HuH-7 (cell line): ENCODE measurements at regions not wholly inside any gene's neighbourhood (a gene's known extent, or its start where the extent isn't known, plus 50 kb on each side); places are given as distances from the start of the nearest gene placed in this dataset.

Source experiments
- DNase-seq: peaks from one replicate; pipeline ENCODE4 v3.0.0; 2011; ENCODE audit warnings: low spot score

DNA sequence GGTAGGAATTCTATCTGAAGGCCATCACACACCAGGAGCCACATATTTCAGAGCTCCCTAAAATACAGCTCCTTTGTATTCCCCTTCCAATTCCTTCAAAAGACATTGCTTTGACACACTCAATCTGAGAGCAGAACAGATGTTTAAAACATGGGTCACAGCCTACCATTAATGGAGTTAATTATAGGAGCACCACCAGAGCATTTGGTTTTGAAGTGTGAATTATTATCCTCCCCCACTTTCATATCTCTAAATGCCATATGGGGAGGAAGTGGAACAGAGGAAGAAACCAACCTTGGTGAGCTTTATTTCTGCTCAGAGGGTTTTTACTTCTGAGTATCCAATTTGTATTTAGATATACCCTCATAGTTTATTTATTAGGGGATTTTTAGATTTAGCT, 50.7 kb upstream of the TNFRSF21 start:
- DNase-seq: no peak

DNA sequence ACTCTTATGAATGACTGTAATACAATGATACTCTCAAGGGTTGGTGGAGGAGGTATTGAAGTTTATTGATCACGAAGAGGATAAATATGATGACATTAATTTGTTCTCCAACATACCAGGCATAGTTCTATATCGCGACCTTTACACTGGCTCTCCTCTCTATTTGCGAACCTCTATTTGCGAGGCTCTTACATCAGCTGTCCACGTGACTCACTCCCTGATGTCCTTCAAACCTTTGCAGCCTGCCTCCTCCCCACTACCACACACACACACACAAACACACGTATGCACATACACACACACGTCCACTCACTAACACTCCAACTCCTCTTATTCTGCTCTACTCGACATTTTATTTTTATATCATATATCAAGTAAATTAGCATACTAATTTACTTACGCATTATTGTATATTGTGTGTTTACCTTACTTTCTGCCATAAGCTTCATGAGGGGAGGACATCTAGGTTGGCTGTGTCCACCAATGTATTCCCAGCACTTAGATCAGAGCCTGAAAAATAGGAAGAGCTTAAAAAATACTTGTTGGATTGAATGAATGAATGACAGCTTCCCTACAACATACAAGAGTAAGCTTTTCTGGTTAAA, 53.3 kb upstream of the TNFRSF21 start:
- peak; percentile 29 for DNase-seq

DNA sequence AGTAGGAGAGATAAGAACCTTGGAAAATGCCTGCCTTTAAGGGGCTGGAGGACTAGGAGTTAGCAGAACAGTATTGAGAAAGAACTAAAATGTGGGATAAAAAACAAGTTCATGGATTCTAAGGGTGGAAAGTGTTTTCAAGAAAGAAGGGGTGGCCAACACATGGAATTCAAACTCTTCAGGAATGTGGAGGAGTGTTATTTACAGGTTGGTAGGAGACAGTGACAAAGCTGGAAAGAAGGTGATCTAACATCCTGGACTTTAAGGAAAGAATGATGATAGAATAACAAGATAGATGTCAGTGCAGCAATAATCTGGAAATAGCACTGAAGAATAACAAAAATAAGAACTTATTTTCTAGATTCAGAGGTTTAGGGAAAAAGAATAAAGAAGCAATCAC, 54.0 kb upstream of the TNFRSF21 start:
- no peak for DNase-seq

DNA sequence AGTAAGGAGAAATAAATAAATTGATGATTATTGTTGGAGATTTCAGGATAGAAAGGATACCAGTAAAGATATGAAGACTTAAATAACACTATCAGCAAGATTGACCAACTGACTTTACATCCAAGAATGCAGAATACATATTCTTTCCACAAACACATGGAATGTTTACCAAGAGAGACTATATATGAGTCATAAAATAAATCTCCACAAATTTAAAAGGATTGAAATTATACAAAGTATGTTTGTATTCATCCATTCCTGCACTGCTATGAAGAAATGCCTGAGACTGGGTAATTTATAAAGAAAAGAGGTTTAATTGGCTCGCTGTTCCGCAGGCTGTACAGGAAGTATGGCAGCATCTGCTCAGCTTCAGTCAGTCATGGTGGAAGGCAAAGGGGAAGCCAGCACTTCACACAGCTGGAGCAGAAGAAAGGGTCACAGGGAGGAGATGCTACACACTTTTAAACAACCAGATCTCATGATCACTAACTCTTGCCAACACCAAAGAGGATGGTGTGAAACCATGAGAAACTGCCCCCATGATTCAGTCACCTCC, 56.7 kb upstream of the TNFRSF21 start:
- DNase-seq: no peak

DNA sequence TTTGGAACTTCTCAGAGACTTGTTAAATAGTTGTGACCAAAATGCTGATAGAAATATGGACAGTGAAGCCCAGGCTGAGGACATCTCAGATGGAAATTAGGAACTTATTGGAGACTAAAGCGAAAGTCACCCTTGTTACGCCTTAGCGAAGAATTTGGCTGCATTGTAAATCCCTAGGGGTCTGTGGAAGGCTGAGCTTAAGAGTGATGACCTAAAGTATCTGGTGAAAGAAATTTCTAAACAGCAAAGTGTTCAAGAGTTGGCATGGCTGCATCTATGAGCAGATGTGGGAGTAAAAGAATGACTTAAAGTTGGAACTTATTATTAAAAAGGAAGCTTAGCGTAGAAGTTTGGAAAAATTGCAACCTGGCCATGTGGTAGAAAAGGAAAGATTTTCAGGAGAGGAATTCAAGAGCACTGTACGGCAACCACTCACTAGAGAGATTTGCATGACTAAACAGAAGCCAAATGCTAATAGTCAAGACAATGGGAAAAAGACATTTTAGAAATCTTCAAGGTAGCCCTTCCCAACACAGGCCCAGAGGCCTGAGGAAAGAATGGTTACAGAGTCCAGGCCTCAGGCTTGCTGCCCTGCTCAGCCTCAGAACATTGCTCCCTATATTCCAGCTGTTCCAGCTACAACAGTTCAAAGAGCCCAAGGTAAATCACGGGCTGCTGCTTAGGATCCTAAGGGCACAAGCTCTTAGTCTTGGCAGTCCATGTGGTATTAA, 61.6 kb upstream of the TNFRSF21 start:
- no peak for DNase-seq

DNA sequence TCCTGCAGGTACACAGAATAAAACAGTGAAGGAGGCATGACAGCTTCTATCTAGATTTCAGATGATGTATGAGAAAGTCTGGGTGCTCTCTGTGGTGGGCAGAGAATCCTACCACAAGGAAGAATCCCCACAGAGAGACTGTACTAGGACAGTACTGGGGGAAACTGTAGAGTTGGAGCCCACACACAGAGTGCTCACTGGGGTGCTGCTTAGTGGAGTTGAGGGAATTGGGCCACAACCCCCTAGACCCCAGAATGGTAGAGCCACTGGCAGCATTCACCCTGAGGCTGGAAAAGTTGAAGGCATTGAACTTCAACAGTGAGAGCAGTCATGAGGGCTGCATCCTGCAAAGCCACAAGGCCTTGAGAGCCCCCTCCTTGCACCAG, 62.2 kb upstream of the TNFRSF21 start:
- DNase-seq: no peak

DNA sequence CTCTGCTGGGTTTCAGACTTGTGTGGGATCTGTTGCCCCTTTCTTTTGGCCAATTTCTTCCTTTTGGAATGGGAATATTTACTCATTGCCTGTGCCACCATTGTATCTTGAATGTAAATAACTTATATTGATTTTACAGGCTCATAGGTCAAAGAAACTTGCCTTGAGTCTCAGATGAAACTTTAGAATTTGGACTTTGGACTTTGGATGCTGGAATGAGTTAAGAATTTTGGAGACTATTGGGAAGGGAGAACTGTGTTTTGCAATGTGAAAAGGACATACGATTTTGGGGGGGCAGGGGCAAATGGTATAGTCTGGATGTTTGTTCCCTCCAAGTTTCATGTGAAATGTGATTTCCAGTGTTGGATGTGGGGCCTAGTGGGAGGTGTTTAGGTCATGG, 62.6 kb upstream of the TNFRSF21 start:
- DNase-seq: no peak

DNA sequence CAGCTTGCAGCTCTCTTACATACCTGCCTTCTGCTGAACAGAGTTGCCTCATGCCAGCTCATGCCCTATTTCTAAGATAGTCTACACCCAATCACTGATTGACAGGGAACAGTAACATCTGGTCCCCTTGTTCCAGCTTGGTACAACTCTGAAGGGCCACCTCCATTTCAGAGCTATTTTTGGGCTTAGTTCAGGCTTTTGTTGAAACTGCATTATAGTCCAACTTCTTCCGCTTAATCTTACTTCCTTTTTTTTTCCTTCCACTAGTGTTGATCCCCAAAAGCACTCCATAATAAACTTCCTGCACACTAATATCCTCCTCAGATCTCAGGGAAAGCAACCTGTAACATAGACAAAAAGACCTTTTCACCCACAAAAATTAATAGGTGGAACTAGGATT, 65.7 kb upstream of the TNFRSF21 start:
- no peak for DNase-seq

DNA sequence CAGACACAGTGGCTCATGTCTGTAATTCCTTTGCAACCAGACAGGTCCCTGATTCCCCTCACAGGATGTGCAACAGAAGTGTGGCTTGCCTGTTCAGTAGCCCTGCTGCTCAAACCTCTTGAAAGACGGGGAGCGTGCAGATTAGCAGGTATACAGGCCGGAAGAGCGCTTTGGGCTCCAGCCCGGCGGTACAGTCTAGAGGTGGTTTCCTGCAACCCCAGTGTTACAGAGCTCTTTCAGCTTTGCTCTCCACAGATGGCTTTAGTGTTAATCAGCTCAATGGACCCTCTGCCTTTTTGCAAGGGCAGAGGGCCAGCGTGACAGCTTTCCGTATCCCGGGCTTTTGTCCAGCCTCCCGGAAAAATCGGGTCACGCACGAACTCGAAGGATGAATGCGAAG, 67.2 kb upstream of the TNFRSF21 start:
- DNase-seq: no peak

DNA sequence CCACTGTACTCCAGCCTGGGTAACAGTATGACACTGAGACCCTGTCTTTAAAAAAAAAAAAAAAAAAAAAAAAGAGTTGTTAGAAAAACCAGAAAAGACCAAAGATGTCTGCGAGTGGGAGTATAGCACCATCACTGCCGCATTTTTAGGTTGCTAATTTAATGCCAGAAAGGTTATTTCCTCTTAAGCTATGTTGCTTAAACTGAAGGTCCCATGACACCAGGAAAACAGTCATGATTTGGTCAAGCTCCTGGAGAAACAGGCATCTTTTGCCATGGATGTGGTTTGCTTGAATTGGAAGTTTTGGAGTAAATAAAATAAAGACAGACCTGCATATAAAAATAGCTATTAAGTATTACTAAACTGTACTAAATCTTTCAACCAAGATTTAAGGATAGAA, 68.3 kb upstream of the TNFRSF21 start:
- DNase-seq: no peak

DNA sequence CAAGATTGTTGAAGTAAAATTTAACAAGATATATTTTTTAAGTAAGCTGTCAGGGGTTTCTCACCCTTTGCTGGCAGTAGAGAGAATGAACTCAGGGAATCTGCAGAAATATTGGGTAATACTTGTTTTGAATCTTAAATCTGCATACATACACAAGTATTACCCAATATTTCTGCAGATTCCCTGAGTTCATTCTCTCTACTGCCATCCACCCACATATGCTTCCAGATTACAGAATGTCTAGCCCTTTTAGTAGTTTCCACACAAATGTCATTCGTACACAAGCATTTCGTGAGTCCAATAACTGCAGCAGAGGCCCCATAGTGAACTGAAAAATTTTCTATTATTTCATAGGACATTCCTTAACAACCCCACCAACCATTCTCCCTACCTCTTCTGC, 69.6 kb upstream of the TNFRSF21 start:
- DNase-seq: no peak

DNA sequence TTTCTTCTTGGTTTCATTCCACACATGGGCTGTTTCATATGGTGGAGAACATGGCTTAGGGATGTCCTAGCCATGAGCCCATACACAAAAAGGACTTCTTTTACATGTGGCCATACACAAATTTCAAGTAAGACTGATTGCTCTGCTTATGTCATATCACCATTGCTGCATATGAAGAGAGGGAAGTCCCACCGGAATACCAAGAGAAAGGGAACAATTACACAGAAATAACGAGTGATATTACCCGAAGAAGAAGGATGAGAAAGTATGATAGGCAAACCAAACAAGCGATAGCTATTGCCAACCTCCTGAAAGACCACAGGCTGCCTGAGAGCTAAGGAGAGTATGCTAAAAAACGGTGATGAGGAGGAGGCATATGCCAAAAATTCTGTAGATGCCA, 70.5 kb upstream of the TNFRSF21 start:
- DNase-seq: no peak

DNA sequence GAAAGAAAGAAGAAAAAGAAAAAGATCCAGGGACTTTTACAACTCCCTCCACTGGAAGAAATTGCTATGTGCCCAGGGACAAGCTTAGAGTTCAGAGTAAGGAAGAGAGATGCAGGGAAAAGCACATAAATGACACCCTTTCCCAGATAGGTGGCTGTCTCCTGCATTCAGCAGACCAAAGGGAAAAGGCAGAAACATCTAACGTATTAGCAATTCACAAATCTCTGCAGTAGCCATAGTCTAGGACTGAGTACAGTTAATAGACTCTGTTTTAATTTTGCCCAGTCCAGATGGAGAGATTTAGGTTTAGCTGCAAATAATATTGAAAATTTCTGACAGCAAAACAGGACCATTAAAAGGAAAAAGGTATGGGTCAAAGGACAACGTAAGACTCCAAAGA, 71.3 kb upstream of the TNFRSF21 start:
- DNase-seq: no peak

DNA sequence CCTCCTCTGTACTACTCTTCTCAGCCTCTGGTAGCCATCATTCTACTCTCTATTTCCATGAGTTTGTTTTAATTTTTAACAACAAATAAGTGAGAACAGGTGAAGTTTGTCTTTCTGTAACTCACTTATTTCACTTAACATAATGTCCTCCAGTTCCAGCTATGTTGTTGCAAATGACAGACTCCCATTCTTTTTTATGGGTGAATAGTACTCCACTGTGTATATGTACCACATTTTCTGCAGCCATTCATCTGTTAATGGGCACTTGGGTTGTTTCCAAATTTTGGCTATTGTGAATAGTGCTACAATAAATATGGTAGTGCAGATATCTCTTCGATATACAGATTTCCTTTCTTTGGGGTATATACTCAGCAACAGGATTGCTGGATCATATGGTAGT, 73.7 kb upstream of the TNFRSF21 start:
- no peak for DNase-seq

DNA sequence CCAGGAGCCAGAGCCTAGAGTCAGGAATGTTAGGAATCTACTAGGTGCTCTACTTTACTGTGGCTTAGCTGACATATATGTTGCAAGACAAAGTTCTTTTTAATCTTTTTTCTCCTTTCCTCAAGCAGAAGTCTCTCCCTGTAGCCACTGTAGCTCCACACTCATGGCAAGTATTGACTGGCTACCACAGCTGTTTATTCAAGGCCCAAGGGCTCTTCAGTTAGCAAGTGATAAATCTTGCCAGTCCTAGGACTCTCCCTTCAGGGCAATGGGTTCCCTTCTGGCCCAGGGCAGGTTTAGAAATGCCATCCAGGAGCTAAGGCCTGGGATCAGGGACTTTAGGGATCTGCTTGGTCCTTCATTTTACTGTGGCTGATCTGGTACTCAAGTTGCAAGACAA, 82.0 kb upstream of the TNFRSF21 start:
- DNase-seq: no peak

DNA sequence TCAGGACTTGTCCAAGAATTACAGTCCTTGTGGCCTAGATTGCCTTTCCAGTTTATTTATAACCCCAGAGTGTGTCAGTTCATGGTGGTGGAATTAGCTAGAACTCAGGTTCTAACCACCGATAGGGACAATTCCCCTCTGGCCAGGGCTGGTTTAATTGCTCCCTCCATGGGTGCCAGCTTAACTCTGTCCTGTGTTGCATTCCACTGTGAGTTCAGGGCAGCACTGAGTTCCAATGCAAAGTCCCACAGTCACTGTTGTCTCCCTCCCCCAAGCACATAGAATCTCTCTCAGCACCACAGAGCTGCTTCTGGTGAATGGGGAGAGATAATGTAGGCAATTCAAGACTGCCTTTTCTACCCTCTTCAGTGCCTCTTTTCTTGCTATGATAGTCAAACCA, 82.5 kb upstream of the TNFRSF21 start:
- no peak for DNase-seq

DNA sequence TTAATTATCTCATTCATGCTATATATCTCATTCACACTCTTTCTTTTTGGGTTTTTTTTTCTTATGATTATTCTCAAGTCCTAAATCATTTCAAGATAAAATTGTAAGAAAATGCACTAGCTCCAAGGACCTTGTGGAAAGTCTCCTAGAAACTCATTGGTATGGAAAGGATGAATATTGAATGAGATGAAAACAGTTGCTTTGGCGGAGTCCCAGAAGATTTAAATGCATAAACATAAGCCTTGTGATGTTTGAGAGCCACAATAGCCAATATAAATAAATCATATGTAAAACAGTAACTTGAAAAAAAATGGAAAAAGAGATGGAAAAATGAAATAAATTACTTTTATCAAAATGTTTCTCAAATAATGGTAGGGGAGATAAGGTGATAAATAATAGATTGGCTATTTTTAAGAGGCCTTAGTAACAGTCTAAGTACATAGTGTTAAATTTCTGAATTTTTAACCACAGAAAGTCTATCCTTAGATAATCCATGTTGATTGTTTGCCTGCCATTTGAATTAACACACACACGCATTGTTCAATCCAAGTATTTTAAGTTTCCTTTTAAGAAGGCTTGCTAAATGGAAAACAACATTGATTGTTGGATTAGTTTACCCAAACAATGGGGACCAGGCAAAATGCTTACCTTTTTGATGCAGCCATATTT, 81.1 kb upstream of the CD2AP start:
- DNase-seq: no peak

DNA sequence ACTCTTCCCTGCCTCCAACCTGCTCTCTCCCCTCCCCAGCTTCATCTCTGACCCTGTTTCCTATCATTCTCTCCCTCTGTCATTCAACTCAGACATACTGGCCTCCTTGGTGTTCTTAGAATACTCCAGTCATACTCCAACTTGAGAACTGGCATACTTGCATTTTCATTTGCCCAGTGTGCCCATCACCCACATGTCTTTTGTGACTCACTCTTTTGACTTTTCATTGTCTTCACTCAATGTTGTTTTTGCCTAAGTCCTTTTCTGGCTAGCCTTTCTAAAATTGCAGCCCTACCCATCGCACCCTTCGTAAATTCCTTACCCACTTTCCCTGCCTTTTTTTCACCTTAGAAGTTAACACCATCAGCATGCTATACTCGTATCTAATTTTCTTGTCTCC, 77.0 kb upstream of the CD2AP start:
- no peak for DNase-seq

DNA sequence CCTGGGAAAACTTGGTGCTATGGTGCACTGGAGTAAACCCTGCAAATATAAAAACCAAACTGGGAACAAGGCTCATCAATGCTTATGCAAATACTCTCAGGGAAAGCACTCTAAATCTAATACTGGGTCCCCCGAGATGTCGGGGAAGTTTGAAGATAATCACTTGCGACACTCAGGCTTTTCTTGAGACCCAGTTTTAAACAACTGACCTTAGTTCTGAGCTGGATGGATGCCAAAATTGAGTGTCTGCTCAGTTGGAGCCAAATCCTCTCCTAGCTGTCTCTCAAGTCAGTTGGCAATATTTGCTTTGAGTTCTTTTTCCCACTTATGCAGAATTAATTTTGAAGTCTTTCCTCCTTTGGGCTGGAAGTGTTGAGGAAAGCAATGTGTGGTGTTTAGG, 75.5 kb upstream of the CD2AP start:
- no peak for DNase-seq

DNA sequence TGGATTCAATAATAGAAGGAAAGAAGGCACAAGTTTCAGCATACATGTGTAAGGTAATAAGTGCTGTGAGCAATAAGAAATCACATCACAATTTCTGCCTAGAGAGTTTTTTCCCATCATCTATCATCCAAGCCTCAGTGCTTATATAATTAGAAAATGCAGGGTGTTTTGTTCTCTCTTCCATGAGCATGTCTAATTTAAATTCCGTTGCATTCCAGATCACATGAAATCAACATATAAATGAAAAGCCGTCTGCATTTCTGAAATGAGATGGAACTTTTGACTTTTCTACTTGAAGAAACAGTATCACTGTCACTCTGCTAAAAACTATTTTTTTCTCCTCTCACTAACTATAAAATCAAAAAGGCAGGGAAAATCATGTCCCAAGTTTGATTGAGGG, 74.5 kb upstream of the CD2AP start:
- DNase-seq: no peak

DNA sequence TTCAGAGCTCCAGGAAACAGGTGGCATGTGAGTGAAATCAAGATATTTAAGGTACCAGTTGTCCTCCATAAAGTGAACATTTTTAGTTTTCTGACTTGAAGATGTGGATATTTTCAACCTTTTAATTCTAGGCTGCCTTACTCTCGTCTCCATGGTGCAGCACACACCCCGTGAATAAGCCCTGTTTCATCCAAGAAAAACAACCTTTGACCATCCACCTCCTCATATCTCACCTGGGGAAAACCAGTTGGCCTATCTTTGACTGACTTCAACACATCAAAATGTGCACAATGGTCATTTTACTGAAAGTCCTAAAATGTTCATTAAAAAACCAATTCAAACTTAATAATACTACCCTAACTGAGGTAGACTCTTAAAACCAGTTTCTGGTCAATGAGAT, 73.8 kb upstream of the CD2AP start:
- DNase-seq: no peak

DNA sequence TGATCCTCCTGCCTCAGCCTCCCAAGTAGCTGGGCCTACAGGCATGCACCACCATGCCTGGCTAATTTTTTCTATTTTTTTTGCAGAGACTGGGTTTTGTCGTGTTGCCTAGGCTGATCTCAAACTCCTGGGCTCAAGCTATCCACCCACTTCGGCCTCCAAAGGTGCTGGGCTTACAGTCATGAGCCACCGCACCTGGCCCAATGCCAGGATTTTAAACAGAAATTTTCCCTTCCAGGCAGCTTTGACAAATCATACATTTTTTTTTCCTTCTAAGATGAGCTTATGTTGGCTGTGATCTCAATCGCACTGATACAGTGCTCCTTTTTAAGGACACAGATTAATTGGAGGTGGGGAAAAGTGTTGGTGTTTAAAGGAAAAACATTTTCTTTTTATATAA, 73.2 kb upstream of the CD2AP start:
- DNase-seq: no peak

DNA sequence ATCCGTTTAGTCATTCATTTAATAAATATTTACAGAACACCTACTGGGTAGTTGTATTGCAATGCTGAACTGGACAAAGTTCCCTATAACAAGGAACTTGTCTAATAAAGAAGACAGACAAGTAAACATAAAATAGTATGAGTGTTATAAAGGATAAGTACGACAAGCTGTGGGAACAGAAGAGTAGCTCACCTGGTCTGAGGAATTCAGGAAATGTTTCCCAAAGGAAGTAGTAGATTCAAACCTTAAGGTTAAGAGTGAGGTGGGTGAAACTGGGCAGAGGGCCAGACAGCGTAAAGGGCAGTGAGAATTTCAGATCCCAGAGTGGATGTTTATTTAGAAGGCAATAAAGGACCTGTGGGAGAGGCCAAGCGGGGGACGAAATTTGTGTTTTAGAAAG, 72.3 kb upstream of the CD2AP start:
- no peak for DNase-seq
